ENCODE measurements at regions not wholly inside any gene's neighbourhood (a gene's known extent, or its start where the extent isn't known, plus 50 kb on each side); places are given as distances from the start of the nearest gene placed in this dataset.

DNA sequence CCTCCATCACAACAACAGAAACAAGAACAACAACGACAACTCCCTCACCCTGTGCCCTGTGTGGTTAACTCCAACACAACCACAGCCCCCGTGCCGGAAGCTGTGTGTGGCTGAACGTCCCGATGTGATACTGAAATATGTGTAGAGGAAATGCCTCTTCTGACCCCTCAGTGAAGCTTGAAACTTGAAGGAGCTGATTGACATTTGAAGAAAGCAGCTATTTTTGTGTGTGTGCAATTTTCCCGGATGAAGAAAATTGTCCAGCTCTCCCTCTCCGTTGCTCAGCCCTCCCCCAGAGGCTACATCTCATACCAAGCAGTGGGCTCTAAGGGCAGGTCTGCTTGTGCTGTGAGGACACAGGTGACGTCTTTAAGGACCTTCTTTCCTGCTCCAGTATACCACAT lies 173.8 kb downstream of the ICOS start:
- DNase-seq, result no peak

DNA sequence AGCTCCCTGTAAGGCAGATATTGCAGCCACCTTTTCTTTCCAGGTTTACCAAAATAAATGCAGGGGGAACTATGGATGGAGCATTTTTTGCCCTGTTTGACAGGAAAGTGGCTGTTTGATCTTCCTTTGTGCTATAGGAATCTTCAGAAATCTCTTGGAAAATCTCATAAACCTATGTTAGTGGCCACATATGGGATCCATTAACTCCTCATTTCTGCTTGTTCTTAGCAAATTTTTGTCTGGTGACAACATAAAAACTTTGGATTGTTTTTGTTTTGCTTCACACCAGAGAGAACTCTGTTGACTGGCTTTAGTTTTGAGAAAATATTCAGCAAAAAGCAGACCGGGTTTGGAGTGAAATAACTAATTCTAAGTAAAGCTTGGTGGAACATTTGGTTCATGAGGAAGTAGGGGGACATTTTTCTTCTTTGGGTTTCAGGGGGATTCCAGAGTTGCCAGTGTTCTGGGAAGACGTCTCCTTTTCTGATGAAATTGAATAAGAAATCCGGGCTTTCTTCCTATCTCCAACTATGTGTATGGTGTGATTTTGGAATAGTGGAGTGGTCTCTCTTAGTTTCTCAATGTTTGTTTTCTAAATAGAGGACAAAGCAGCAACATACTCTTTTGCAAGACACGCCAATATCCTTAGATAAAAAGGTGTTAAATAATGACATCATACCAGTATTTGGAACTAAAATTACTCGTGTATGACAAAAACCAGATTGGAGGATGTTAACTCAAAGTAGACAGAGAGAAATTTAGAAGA lies 174.4 kb downstream of the ICOS start:
- DNase-seq, result no peak

DNA sequence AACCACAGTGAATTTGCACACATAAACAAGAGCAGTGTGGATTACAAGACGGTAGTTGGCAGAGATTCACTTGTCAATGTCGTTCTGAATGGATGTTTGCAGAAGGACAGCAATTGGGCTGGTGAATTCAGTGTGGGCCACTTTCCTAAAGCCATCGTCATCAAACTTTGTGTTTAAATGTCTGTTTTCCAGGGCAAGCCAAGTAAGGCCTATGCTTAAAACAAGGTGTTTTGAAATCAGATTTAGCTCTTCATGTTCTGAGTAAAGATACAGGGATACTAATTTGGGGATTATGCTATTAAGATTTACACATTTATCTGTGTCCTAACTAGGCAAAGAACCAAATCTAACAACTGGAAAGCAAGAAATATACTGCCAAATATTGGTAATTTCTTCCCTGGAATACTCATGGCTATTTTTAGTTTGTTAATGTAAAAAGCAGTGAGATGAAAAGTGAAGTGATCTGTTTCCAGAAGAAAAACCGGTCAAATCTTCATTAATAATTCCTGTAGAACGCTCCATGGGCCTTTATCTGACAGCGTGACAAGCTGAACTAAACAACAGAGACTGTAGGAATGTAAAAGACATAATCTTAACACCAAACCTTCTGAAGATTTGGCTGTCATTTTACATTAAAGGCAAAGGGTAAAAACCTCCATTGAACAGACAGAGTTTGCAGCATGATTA lies 175.7 kb downstream of the ICOS start:
- DNase-seq, result no peak

DNA sequence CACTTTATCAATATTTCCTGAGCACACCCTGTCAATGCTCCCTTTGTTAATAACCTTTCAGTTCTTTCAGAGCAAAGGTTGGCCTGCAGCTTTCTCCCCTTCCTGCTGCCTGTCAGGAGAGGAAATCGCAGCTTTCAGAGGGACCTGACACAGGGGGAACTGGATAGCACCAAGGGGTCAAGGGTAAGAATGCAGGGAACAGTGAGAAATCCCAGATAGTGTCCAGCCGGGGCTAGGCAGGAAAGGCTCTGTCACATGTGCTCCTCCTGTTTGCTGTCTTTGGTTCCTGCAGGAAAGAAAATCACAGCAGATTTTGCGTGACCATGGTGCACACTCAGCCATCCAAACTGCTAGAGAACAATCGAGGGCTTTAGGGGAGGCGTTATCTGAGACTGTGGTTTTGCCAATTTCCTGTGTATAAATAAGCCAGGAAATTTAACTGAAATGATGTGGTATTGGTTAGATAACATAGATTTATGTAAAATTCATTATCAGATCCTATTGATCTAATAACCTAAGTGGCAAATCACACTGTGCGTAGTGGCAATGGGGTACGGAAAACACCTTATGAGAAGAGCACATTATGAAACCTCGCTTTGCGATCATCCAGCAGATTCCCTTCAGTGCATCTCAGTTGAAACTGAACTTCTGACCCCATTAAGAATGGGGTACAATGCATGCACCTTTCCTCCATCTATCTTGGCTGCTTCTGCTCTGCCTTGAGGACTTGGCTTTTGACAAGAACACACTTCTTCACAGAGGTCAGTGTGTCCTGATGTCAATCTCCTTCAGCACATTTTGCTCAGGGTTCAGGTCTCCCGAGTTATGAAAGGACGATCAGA lies 178.0 kb downstream of the ICOS start:
- no peak for DNase-seq

DNA sequence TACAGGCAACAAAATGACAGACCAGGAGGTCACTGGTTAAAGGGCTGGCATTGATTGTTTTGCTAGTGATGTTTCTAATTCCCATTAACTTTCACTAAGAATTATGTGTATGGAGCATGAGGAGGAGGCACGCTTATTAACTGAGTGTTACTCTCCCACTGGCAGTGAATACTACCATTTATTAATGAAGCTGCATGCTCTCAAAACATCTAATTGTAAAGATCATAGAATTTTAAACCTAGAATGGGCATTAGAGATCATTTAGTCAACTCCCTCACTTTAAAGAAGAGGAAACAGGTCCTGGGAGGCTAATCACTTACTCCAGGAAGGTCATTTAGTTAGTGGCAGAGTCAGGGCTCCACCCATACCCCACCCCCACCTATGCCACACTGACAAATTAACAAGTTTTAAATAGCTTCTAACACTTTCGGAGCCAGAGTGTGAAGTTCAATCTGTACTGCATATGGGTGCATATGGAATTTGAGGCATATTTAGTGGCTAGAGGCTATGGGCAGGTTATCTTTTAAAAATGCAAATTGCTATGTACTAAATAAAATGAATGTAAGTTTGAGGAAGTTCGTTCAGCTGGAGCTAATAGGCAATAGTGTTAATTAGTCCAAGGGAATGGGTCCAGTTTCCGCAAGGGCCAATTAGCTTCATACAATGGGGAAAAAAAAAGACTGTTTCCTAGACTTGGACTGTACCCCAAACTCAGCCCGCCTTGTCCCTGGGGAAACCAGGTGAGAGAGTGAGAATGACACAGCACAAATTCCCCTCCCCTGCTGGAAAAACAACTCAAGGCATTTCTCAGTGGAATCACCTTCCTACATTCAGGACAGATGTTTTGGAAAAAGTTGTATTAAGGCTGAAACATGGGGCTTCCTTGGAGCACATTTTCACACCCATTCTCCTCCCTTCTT lies 178.8 kb downstream of the ICOS start:
- no peak for DNase-seq

DNA sequence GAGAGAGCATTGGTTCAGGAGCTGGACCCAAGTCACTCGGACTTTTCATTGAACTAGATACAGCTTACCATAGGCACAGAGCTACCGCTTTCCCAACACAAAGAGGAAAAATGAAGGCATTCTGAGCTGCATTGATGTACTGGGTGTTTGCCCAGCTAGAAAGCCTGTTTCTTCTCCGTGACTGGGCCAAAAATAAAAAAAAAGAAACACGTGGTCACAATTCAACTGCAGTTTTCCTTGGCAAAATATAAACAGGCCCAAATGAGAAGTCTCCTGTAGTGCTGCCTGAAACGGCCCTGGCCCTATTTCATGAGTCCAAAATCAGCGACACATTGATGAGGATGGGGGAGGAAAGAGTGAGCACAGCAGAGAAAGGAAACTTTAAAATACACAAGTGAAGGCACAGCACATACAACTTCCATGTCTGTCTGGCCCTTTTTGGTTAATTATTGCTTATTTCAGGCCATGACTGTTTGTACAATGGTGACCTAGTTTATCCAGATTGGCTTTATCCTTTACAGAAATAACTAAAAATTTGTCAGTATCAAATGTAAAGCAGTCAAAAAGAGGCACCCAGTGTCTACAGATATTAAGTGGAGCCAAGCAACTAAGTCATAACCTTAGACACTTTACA lies 179.7 kb downstream of the ICOS start:
- peak; percentile 23 to 70 for DNase-seq

DNA sequence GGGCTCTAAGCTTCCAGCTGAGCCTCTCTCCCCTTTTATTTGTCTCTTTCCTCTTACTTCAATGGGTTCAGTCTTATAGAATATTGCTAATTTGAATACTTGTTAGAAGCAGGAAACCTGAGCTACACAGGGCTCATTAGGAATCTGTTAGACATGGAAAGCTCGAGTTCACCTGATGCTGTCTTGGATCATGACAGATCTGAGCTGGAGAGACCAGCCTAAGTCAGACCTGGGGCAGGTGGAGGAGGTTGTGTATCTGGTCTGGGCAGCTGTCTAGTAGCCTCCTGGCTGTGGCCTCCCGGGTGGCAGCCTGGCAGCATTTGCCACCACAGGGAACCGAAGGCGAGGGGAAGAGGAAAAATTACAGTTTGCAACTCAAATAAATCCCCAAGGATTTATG lies 185.9 kb downstream of the ICOS start:
- DNase-seq, result no peak

DNA sequence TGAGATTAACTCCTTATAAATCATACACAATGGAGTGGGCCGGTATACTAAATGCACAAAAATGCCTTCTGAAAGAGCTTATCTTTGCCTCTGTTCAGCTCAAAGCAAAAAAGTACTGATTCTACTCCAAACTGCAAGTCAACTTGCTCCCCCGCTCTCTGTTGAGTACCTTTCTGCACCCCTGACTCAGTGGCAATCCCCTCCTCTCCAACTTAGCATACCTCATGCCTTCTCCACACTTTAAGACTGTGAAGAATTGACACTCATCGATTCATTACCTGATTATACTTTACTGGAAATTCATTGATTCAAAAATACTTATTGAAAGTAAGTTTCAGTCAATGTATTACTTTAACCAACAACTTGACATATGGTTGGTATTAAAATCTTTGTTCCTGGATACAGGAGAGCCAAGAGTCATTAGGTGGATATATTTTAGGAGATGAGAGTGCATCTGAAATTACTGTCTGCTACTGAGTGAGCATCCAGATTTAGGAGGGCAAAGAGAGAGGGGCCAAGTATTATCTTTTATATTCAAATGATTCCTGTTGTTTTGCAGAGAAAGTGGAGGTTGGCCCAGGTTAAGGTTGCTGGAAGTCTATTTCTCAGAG lies 187.7 kb downstream of the ICOS start:
- no peak for DNase-seq

DNA sequence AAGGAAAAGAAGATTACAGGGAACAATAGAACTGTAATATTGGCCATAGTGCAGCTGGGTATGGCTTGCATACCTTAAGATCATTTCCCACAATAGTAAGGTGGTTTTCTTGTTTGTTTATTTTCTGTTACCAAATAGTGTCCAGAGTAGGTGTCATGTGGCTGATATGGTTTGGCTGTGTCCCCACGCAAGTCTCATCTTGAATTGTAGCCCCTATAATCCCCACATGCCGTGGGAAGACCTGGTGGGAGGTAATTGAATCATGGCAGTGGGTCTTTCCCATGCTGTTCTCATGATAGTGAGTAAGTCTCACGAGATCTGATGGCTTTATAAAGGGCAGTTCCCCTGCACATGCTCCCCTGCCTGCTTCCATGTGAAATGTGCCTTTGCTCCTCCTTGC lies 190.1 kb downstream of the ICOS start:
- DNase-seq, result no peak

DNA sequence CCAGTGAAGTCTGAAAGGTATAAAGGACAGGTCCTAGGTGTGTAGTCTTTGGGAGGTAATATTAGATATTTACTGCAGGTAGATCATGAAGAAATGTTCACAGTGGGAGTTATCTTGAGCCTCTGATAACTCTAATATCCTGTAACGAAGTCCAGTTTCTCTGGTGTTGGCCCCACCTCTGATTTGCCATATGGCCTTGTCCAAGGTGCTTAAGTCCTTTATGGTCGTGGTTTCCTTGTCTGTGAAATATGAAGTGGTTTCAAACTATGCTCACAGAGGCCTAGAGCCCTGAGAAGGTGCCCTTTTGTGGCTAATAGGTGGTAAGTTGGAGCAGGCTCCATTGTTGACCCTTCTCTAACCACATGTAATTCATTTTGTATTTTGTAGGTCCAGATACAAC lies 190.7 kb downstream of the ICOS start:
- no peak for DNase-seq

DNA sequence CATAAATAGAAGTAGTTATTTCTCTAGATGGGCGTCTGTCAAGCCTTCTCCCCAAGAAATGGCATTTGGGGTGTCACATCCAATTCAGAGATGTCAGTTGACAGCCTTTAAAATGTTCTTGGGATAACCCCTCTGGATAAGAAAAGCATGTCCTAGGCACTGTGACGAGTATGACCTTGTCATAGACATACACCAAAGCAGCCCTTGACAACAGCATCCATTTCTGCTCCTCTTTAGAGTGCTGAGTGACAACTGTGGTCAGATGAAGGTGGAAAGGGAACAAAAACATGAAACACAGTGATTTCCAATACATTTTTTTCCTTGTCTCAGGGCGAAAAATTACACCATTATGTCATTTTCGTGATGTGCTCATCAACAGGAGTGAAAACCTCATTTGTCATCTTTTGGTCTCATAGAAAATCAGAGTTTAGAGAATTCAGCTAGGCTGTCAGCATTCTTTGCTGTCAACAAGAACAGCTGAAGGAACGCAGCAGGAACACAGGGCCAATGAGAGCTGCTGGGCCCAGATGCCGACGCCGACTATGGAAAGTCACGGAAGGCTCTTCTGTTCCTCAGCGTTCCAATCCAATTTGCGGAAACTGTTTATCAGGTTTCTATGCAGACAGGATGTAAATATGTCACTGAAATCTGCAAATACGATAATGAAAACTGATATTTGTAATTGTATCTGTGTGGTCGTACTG lies 193.2 kb downstream of the ICOS start:
- DNase-seq, result no peak

DNA sequence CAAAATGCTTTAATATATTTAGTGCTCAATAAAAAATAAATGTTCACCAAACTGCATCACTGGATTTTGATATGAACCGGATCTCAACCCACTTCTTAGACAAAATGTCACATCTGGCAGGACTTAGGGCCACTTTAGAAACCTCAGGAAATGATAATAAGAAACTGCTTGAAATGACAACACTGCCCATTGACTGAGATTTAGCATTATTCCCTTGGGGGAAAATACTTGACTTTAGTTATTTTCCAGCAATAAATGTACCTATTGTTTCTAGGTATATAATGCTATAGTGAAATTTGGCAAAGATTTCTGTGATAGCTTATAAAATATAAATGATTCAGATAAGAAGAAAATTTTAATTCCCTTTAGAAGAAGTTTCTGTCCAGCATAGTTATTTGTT lies 195.1 kb downstream of the ICOS start:
- no peak for DNase-seq

DNA sequence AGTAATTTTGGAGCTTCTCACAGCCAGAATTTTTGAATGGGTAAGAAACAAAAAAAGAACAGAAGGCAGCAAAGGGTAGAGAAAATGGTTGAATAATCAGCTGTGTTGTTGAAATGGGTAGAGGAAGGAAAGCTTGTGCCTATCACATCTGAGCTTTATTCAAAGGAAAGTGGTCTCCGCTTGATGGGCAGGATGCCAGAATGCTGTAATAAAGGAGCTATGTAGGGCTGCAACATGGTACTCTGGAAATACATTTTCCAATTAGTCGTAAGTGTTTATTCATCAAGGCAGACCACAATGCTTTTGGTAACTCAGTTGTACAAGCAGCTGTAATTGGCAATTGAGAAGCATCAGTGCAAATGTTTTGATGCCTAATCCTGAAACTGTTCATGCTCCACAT lies 196.9 kb downstream of the ICOS start:
- no peak for DNase-seq

DNA sequence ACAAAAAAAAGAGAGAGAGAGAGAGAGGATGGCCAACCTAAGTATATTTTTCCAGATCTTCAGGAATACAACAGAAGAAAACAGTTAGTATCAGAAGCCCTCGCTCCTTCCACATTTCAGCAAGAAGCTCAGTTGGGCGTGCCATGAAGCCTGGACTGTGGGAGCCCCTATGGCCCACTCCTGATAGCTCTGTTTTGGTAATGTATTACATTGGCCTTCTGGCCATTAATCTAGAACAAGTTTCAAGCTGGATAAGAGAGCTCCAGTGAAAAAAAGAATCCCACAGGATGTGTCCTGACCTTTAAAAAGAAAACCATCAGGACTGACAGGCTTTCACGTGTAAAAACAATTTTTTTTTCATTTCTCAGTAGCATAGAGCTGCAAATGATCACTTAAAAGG lies 197.9 kb downstream of the ICOS start:
- DNase-seq, result no peak

DNA sequence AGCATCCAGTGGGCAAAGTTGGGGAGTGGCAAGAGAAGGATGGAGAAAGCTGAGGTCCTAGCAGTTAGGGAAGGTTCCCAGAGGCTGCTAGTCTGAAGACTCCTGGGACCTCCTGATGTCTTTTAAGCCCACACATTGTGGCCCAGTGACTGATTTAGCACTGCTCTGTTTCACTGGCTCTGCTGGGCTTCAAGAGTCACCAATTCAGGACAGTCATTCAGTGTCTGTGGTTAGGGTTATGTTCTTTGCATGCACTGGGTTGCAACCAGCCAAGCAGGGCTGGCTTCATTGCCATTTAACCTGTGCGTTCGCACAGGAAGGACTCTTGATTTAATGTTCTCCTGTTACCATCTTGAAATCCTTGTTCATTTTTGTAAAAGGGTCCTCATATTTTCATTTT lies 199.2 kb downstream of the ICOS start:
- no peak for DNase-seq

DNA sequence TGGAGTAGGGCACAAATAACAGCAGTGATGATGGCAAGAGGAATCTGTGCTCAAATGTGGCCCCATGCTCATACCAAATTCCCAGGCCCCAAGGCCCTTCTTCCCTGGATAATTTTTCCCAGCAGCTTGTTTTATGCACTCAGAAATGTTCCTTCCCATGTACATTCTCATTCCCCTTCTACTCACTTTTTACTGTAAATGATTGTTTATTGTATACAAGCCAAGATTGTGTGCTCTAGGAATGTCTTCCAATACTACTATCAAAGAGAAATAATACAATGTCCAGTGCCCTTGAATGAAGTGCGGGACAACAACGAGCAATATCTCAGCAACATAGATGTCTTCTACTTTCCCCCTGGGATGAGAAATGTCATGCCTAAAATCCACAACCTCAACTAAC lies 201.6 kb downstream of the ICOS start:
- DNase-seq, result no peak

DNA sequence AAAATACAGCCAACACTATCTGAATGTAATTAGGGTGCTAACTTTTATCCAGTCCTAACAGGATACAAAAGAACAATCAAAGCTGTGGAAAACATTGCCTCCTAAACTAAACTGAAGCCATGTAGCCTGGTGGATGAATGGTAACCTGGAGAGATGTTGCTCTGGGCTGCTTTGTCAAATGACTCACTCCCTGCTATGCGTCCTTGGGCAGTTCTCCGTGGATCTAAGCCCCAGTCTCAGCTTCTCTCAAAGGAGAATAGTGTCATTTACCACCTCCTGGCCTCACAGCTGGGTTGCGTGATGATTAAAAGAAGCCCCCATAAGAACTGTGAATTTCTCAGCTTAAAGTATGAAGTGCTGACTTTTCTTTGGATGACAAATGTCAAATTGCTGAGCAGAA lies 203.7 kb downstream of the ICOS start:
- no peak for DNase-seq

DNA sequence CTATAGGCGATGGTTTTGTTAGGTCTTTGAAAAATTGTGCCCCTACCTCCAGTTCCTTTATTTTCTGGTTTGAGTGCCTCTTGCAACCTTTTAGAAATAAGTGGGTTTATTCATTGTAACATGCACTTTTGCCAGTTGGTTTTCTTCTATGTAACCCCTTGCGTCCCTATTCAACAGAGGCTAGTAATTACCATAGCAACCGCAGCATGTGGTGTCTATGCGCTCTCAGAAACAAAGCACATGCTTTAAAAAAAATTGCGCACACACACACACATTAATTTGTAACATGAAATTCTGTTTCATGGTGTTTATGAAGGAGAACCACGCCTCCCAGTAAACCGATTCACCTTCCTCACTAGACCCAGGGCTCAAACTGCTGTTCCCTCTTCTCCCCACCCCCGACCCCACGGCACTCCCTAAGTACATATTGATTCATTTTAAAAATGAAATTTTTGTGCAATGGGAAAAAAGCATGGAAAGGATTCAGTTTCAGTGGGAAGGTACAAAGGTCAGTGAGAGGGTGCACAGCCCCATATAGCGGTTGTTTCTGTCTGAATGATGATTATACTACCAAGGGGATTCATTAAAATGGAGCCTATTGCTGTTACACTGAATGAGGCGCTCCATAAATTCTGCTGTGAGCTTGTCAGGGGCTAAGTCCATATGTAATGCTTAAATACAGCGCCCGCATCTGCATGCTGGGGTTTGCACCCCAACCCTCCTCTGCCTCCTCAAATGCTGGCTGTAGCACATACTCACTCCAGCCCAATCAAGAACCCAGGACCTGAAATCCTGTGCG lies 206.9 kb downstream of the ICOS start:
- no peak for DNase-seq

DNA sequence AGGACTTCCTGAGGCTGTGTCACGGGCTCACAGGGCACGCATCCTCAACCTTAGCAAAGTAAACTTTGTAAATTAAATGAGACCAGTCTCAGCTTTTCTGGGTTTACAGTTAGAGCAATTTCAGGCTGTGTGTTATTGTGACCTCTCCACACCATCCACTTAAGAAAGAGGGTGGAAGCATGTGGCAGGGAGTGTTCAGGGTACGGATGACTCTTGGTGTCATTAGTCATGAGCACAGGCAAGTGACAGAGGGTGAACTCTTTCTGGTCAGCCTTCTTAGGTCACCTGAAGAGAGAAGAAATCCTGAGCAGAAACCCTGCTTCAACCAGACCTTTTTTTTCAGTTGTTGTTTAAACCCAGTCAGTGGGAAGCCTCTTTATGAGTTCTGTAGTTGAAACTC lies 207.9 kb downstream of the ICOS start:
- DNase-seq, result no peak

DNA sequence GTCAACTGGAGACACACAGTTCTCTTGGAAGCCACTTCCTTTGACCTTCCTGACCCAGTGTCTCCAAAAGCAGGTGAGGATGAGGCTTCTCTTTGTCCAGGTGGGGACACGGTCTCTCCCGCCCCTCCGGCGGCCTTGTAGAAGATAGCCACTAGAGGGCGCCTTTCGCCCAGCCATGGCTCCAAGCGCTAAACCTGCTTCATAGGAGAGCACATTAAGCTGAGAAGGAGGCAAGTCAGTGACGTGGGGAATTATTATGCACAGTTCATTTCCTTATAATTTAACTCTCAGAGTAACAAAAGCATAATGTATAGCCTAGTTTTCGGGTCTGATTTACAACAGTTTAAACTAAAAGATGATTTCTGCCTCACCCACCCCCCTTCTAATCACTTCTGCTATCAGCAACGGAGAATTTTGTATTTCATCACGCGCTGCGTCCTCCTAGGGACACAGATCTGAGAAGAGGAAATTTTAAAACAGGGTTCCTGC lies 208.7 kb downstream of the ICOS start:
- DNase-seq, result peak; percentile 52 to 63

All from hippocampal formation (tissue), 2 donors.